ENCODE measurements at regions not wholly inside any gene's neighbourhood (a gene's known extent, or its start where the extent isn't known, plus 50 kb on each side); places are given as distances from the start of the nearest gene placed in this dataset.

DNA sequence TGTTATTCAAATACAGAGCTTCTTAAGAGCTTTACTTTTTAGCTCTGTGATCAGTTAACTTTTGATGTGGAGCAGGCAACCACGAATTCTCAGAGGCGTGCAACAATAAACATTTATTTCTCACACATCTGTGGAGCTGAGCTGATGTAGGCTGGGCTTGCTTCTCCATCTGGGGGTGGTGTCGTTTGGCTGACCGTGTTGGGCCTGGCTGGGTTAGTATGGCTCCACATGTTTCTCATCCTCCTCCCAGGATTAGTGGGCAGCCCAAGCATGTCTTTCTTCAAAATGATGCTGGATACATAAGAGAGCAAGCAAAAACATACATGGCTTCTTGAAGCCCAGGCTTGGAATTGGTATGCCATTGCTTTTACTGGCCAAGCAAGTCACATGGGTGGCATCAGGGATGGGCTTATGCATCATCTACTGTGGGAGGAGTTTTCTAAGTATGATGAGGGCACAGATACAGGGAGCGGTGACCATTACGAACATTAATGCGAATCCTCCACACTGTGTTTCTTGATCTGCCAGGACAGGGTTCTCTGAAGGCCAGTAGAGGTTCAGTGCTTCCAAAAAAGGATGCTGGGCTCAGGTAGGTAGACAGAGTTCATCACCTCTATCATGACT lies 157.0 kb upstream of the TNP1 start:
- no peak for TF ChIP-seq EZH2 (IDR thresholded peaks at IDR 0.05; ENCODE audit: low read length)
- TF ChIP-seq, protein P1, sequence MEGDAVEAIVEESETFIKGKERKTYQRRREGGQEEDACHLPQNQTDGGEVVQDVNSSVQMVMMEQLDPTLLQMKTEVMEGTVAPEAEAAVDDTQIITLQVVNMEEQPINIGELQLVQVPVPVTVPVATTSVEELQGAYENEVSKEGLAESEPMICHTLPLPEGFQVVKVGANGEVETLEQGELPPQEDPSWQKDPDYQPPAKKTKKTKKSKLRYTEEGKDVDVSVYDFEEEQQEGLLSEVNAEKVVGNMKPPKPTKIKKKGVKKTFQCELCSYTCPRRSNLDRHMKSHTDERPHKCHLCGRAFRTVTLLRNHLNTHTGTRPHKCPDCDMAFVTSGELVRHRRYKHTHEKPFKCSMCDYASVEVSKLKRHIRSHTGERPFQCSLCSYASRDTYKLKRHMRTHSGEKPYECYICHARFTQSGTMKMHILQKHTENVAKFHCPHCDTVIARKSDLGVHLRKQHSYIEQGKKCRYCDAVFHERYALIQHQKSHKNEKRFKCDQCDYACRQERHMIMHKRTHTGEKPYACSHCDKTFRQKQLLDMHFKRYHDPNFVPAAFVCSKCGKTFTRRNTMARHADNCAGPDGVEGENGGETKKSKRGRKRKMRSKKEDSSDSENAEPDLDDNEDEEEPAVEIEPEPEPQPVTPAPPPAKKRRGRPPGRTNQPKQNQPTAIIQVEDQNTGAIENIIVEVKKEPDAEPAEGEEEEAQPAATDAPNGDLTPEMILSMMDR (optimal IDR thresholded peaks at IDR 0.05 in 1 of 3, IDR thresholded peaks at IDR 0.05 in 1 of 3, conservative IDR thresholded peaks at IDR 0.05 in 1 of 3; ENCODE audit: extremely low read depth in 1 of 3, insufficient read depth in 2 of 3, low read length in 3 of 3), result no peak

Data from keratinocyte (primary cell).